Stimulated activated naive CD8-positive, alpha-beta T cell treated with anti-CD3 and anti-CD28 coated beads, Interleukin-15, Interleukin-2, amounts not matched to agents 100 U/mL and 50 U/mL, for 24 hours (primary cell): ENCODE measurements at regions not wholly inside any gene's neighbourhood (a gene's known extent, or its start where the extent isn't known, plus 50 kb on each side); places are given as distances from the start of the nearest gene placed in this dataset.

Experiments used
- ATAC-seq: fragments of 150-1000 bp; cut with Tn5 transposase; one replicate; pipeline ENCODE4 v1.10.0; 2021
- DNase-seq: peaks from one replicate; pipeline ENCODE4 v3.0.0; 2021

- DNase-seq (no peak), ATAC-seq (no peak)
Observed at GRCh38 chr15:31510057-31510456, 183.4 kb downstream of the KLF13 start.

GRCh38 chr15:31511707-31512310, 185.2 kb downstream of the KLF13 start:
- ATAC-seq (peak; percentile 36), DNase-seq (peak; percentile 62)

- ATAC-seq = no peak
- DNase-seq = no peak
Observed at GRCh38 chr15:31513178-31513577, 186.5 kb downstream of the KLF13 start.

GRCh38 chr15:31516440-31516839, 189.8 kb downstream of the KLF13 start:
- DNase-seq (no peak), ATAC-seq (no peak)

GRCh38 chr15:31516874-31517273, 190.2 kb downstream of the KLF13 start:
- no peak for ATAC-seq
- DNase-seq = no peak

GRCh38 chr15:31517711-31518110, 191.1 kb downstream of the KLF13 start:
- no peak for ATAC-seq
- no peak for DNase-seq

GRCh38 chr15:31522028-31522427, 195.4 kb downstream of the KLF13 start:
- no peak for ATAC-seq

GRCh38 chr15:31523027-31523654, 196.5 kb downstream of the KLF13 start:
- ATAC-seq (no peak), DNase-seq (no peak)

More at GRCh38 chr15:31522028-31522427, 195.4 kb downstream of the KLF13 start:
- DNase-seq = no peak

GRCh38 chr15:31523655-31524049, 197.0 kb downstream of the KLF13 start:
- ATAC-seq = no peak
- no peak for DNase-seq

GRCh38 chr15:31525185-31525695, 198.6 kb downstream of the KLF13 start:
- ATAC-seq (no peak), DNase-seq (no peak)

- ATAC-seq = no peak
- no peak for DNase-seq
Observed at GRCh38 chr15:31525988-31526665, 199.5 kb downstream of the KLF13 start.

GRCh38 chr15:31526916-31527690, 200.5 kb downstream of the KLF13 start:
- ATAC-seq (no peak), DNase-seq (no peak)

GRCh38 chr15:31528846-31529245, 202.2 kb downstream of the KLF13 start:
- ATAC-seq (no peak), DNase-seq (no peak)

GRCh38 chr15:31537770-31538592, 211.3 kb downstream of the KLF13 start:
- ATAC-seq (no peak), DNase-seq (no peak)

- ATAC-seq = no peak
- no peak for DNase-seq
Observed at GRCh38 chr15:31540633-31541032, 214.0 kb downstream of the KLF13 start.

GRCh38 chr15:31544361-31544760, 217.7 kb downstream of the KLF13 start:
- DNase-seq (no peak), ATAC-seq (no peak)

- DNase-seq = no peak
- ATAC-seq = no peak
Observed at GRCh38 chr15:31545257-31545656, 218.6 kb downstream of the KLF13 start.

- ATAC-seq (no peak), DNase-seq (no peak)
Observed at GRCh38 chr15:31550211-31550977, 223.8 kb downstream of the KLF13 start.

- peak; percentile 80 for ATAC-seq
- DNase-seq = peak; percentile 25
Observed at GRCh38 chr15:31551323-31551722, 224.7 kb downstream of the KLF13 start.

GRCh38 chr15:31552482-31553099, 226.0 kb downstream of the KLF13 start:
- no peak for ATAC-seq
- no peak for DNase-seq
